Natural killer cell (primary cell): ENCODE measurements at regions not wholly inside any gene's neighbourhood (a gene's known extent, or its start where the extent isn't known, plus 50 kb on each side); places are given as distances from the start of the nearest gene placed in this dataset.

Source experiments
- ATAC-seq, 3 donors: fragments of 150-1000 bp in 2 of 3; fragments of 200-7000 bp in 1 of 3; cut with Tn5 transposase; 1 replicate in 1 of 3; 2 replicates in 2 of 3; pipeline ENCODE4 v1.10.0; 2021; ENCODE audit warnings: mild to moderate bottlenecking in 2 of 3, moderate library complexity in 2 of 3
- DNase-seq, 2 donors: peaks; one replicate each; pipeline versions ENCODE4 v3.0.0 to v3.0.0-alpha.2; 2013 to 2021; ENCODE audit warnings: mixed read lengths in 1 of 2
- H3K27ac ChIP-seq: one replicate; pipeline ENCODE4 v1.5.1; 2013; ENCODE audit warnings: mild to moderate bottlenecking, low read length
- H3K27me3 ChIP-seq: one replicate; pipeline ENCODE4 v1.6.1; 2013; ENCODE audit warnings: low read length; ENCODE audit not compliant: control insufficient read depth, insufficient read depth
- H3K36me3 ChIP-seq: one replicate; pipeline ENCODE4 v1.6.1; 2013; ENCODE audit warnings: low read length; ENCODE audit not compliant: control insufficient read depth, insufficient read depth
- H3K4me1 ChIP-seq: one replicate; pipeline ENCODE4 v1.6.1; 2013; ENCODE audit warnings: low read length; ENCODE audit not compliant: control insufficient read depth, insufficient read depth
- H3K4me3 ChIP-seq: one replicate; pipeline ENCODE4 v1.5.1; 2013; ENCODE audit warnings: low read length
- H3K9me3 ChIP-seq: one replicate; pipeline ENCODE4 v1.6.1; 2013; ENCODE audit warnings: low read length; ENCODE audit not compliant: control insufficient read depth, insufficient read depth
- H3K27ac Mint-ChIP-seq, 2 donors: one replicate each; pipeline ENCODE4 v1.8.0; 2022; ENCODE audit warnings: mild to moderate bottlenecking in 2 of 2, mixed read lengths in 2 of 2, moderate library complexity in 1 of 2
- H3K27me3 Mint-ChIP-seq, 2 donors: one replicate each; pipeline ENCODE4 v1.8.0; 2022; ENCODE audit warnings: low read depth in 2 of 2, mixed read lengths in 2 of 2
- H3K36me3 Mint-ChIP-seq: one replicate; pipeline ENCODE4 v1.8.0; 2022; ENCODE audit warnings: mixed read lengths
- H3K4me1 Mint-ChIP-seq, 2 donors: one replicate each; pipeline ENCODE4 v1.8.0; 2022; ENCODE audit warnings: mixed read lengths in 2 of 2
- H3K4me3 Mint-ChIP-seq: one replicate; pipeline ENCODE4 v1.8.0; 2022; ENCODE audit warnings: mild to moderate bottlenecking, moderate library complexity, mixed read lengths
- H3K9me3 Mint-ChIP-seq, 2 donors: one replicate each; pipeline ENCODE4 v1.8.0; 2022; ENCODE audit warnings: mixed read lengths in 2 of 2
- WGBS: methylation state at CpG from one replicate; pipeline ENCODE4 v1.1.7; 2013; ENCODE audit warnings: missing lambda C conversion rate; ENCODE audit not compliant: insufficient coverage; 5-methylcytosine and 5-hydroxymethylcytosine counted together
- intact Hi-C: fragments of 100-400 bp; cut with micrococcal nuclease; formaldehyde crosslinking; loops from one replicate; pipeline ENCODE4 v1.14.2; 2022
- TF ChIP-seq, protein P1 (sequence below): fragments of 200-600 bp; IDR thresholded peaks from one replicate; pipeline ENCODE4 v1.8.0; 2022; ENCODE audit warnings: antibody characterized with exemption

DNA sequence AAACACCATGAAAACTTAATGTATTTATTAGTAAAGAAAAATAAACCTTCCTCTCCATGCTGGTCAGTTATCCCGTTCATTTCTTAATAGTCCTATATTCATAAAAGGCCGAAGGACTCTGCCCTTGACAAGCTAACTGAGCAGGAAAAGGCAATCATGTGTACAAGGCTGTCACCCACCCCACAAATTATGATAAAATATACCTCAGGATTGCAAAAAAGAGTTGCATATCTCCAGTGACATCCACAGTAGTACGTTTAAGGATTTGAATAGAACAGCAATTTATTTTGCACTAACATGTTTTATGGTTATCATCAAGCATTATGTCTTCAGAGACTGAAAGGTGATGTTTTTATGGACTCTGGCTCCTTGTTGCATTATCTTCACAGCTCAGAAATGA is 157.6 kb downstream of the FOXB1 start:
- Mint-ChIP-seq H3K4me1 (no peaks in the 10 kb centered on the region), H3K27me3 (peaks cover 24 to 39% of the 10 kb centered on the region in 2 donors), H3K9me3 (no peaks in the 10 kb centered on the region), H3K4me3 (no peak overlapping the region), H3K27ac (no peak overlapping the region), H3K36me3 (no peaks in the 10 kb centered on the region)
- WGBS: 84% methylated on average over 3 of the region's 3 CpGs
- Histone ChIP-seq H3K27ac (no peak overlapping the region), H3K4me3 (no peak overlapping the region), H3K4me1 (no peaks in the 10 kb centered on the region), H3K27me3 (no peaks in the 10 kb centered on the region), H3K9me3 (no peaks in the 10 kb centered on the region), H3K36me3 (no peaks in the 10 kb centered on the region)
- no peak for DNase-seq
- intact Hi-C loops: no loop called here
- no peak for ATAC-seq
- TF ChIP-seq, protein P1, sequence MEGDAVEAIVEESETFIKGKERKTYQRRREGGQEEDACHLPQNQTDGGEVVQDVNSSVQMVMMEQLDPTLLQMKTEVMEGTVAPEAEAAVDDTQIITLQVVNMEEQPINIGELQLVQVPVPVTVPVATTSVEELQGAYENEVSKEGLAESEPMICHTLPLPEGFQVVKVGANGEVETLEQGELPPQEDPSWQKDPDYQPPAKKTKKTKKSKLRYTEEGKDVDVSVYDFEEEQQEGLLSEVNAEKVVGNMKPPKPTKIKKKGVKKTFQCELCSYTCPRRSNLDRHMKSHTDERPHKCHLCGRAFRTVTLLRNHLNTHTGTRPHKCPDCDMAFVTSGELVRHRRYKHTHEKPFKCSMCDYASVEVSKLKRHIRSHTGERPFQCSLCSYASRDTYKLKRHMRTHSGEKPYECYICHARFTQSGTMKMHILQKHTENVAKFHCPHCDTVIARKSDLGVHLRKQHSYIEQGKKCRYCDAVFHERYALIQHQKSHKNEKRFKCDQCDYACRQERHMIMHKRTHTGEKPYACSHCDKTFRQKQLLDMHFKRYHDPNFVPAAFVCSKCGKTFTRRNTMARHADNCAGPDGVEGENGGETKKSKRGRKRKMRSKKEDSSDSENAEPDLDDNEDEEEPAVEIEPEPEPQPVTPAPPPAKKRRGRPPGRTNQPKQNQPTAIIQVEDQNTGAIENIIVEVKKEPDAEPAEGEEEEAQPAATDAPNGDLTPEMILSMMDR: no peak

DNA sequence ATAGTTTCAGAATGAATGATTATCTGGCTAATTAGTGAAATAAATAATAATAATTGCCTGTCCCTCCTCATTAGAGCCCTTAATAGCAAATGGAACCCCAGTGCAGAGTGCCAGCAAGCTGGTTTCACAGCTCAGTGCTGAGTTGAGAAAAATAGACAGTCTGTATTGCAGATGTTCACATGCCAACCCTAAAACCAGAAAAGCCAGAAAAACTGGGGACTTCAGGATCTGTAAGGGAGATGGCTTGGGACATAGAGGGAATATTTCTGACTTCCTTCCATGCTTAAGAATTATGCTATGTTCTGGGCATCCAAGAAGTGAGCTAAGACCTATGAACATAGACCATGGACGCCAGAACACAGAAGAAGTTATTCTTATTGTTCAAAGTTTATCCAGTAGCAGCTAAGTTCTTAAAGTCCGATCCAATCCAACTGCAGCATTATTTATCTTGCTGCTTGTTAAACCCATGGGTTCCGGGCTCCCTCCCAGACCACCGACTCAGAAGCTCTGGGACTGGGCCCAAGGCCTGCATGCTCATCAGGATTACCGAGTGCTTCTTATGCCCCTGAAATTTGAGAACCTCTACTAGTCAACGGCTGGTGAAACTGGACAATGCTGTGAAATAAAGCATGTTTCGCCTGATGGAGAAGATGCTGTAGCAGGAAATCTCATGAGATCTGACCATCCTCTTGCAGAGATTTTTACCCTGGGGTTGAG is 158.3 kb downstream of the FOXB1 start:
- ATAC-seq (no peak), DNase-seq (no peak)
- Histone ChIP-seq H3K4me1 (no peaks in the 10 kb centered on the region), H3K36me3 (no peaks in the 10 kb centered on the region), H3K27me3 (no peaks in the 10 kb centered on the region), H3K9me3 (no peaks in the 10 kb centered on the region), H3K27ac (no peak overlapping the region), H3K4me3 (no peak overlapping the region)
- WGBS: 90% methylated on average over 7 of the region's 7 CpGs
- H3K4me3 Mint-ChIP-seq: no peak overlapping the region
- no peaks in the 10 kb centered on the region for H3K9me3 Mint-ChIP-seq
- intact Hi-C loops: no loop called here
- H3K4me1 Mint-ChIP-seq: no peaks in the 10 kb centered on the region
- no peaks in the 10 kb centered on the region for H3K36me3 Mint-ChIP-seq
- TF ChIP-seq, protein P1: no peak
- H3K27me3 Mint-ChIP-seq: peaks cover 24 to 39% of the 10 kb centered on the region in 2 donors
- H3K27ac Mint-ChIP-seq: no peak overlapping the region

DNA sequence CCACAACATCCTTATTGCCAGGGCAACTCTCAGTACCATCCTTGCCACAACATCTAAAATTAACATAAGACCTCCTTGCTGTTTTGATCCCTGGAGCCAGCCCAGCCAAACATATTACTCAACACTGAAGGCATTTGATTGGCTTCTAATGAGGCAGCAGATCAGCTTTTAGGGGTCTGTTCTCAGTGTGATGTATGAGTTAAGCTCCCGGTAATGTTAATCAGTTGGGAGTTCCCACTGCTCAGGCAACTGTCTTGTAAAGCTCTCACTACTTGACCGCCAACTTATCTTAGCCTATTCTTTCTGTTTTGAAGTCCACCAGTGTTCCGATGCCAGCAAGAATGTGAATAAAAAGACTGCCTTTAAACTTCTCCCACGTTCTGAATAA is 158.9 kb downstream of the FOXB1 start:
- TF ChIP-seq, protein P1: no peak
- WGBS: 92% methylated on average over 4 of the region's 4 CpGs
- intact Hi-C loops: no loop called here
- Histone ChIP-seq H3K9me3 (no peaks in the 10 kb centered on the region), H3K36me3 (no peaks in the 10 kb centered on the region), H3K4me3 (no peak overlapping the region), H3K4me1 (no peaks in the 10 kb centered on the region), H3K27ac (no peak overlapping the region), H3K27me3 (no peaks in the 10 kb centered on the region)
- H3K9me3 Mint-ChIP-seq: no peaks in the 10 kb centered on the region
- ATAC-seq (no peak), DNase-seq (no peak)
- H3K4me3 Mint-ChIP-seq: no peak overlapping the region
- H3K4me1 Mint-ChIP-seq: no peaks in the 10 kb centered on the region
- no peak overlapping the region for H3K27ac Mint-ChIP-seq
- H3K27me3 Mint-ChIP-seq: peaks cover 24 to 39% of the 10 kb centered on the region in 2 donors
- H3K36me3 Mint-ChIP-seq: no peaks in the 10 kb centered on the region

DNA sequence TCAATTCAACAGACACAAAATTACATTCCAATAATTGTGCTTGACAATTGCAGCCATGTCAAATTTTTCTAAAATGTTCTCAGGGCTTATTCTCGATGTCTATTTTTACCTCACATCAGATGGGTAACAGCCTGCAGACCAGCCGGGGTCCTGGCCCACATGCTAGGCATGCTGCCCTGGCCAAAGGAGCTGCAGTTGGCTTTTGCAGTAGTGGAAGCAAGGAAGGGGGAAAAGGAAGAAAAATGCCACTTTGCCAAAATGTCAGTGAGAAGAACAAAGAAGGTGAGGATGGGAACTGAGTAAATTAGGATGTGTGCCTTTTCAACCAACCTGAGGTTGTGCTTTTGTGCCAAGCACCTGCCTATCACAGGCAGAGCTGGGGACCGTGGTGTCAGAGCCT is 161.0 kb downstream of the FOXB1 start:
- ATAC-seq (no peak), DNase-seq (no peak)
- no peaks in the 10 kb centered on the region for H3K36me3 ChIP-seq
- Mint-ChIP-seq H3K27ac (no peak overlapping the region), H3K4me1 (no peaks in the 10 kb centered on the region), H3K27me3 (peaks cover 13 to 26% of the 10 kb centered on the region in 2 donors), H3K9me3 (no peaks in the 10 kb centered on the region), H3K4me3 (no peak overlapping the region), H3K36me3 (no peaks in the 10 kb centered on the region)
- H3K9me3 ChIP-seq: no peaks in the 10 kb centered on the region
- WGBS: 77% methylated on average over 3 of the region's 3 CpGs
- H3K4me1 ChIP-seq: no peaks in the 10 kb centered on the region
- H3K4me3 ChIP-seq: no peak overlapping the region
- intact Hi-C loops: no loop called here
- TF ChIP-seq, protein P1: no peak
- no peak overlapping the region for H3K27ac ChIP-seq
- H3K27me3 ChIP-seq: no peaks in the 10 kb centered on the region
